ENCODE measurements at regions not wholly inside any gene's neighbourhood (a gene's known extent, or its start where the extent isn't known, plus 50 kb on each side); places are given as distances from the start of the nearest gene placed in this dataset.

DNA sequence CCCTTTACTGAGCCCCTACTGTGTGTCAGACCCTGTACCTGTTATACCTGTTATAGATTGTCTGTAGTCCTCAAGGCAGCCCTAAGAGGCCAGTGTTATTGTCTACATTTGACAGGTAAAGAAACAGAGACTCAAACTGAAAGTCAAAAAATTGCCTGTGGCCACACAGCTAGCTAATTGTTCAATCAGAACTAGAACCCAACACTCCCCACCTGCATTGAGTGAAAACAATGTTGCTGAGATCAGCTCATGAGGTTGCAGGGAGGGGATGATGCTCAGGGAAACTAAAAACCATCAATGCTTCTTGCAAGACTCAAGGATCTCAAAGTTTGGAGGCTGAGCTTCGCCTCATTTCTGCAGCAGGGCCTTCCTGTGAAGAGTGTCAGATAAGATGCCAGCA lies 109.5 kb upstream of the LMO4 start:
- Histone ChIP-seq H3K18ac (ENCODE audit: low read depth, low read length) (no peak overlapping the region), H4K8ac (ENCODE audit: low read depth in 2 of 2, low read length in 2 of 2) (no peak overlapping the region), H2BK20ac (ENCODE audit: low read depth, low read length) (no peak overlapping the region), H3K4ac (ENCODE audit: low read depth, low read length) (no peak overlapping the region), H3K79me1 (ENCODE audit: low read depth in 1 of 2, low read length in 2 of 2) (no peaks in the 10 kb centered on the region), H3K9ac (ENCODE audit: low read depth, low read length) (no peak overlapping the region), H3K4me2 (ENCODE audit: low read depth, low read length) (no peak overlapping the region), H2BK120ac (ENCODE audit: low read depth, low read length) (no peak overlapping the region), H3K14ac (replicated peaks; ENCODE audit: low read depth, low read length) (no peak overlapping the region), H3K27me3 (ENCODE audit: control insufficient read depth, insufficient read depth, low read length) (no peaks in the 10 kb centered on the region), H3K36me3 (ENCODE audit: control insufficient read depth, insufficient read depth, low read length) (no peaks in the 10 kb centered on the region), H2BK5ac (ENCODE audit: low read depth, low read length, poor library complexity, severe bottlenecking) (no peak overlapping the region), H2AK5ac (ENCODE audit: low read depth, low read length) (no peak overlapping the region), H4K5ac (ENCODE audit: low read depth, low read length) (no peak overlapping the region), H3K56ac (ENCODE audit: extremely low read depth, insufficient read depth, low read length) (no peak overlapping the region), H4K91ac (ENCODE audit: insufficient read depth, low read depth, low read length) (no peak overlapping the region), H3K23ac (ENCODE audit: low read depth, low read length) (no peak overlapping the region), H3K4me3 (ENCODE audit: insufficient read depth, low read depth, low read length) (no peak overlapping the region), H4K20me1 (ENCODE audit: insufficient read depth, low read length) (no peaks in the 10 kb centered on the region), H2AK9ac (replicated peaks; ENCODE audit: low read depth, low read length, poor library complexity) (no peak overlapping the region), H3K27ac (ENCODE audit: insufficient read depth, low read length) (no peak overlapping the region), H2AFZ (replicated peaks; ENCODE audit: low read length, poor library complexity) (no peak overlapping the region), H3K9me1 (ENCODE audit: insufficient read depth, low read length) (peaks cover 5% of the 10 kb centered on the region; the same call in 1 of the 2 replicates), H3K9me3 (ENCODE audit: control insufficient read depth, insufficient read depth, low read length) (peaks cover 6% of the 10 kb centered on the region; the same call in 1 of the 2 replicates), H2BK15ac (ENCODE audit: low read depth, low read length) (no peak overlapping the region), H3K4me1 (ENCODE audit: control insufficient read depth, insufficient read depth, low read length) (peaks cover 2% of the 10 kb centered on the region; the same call in 1 of the 2 replicates)
- BruUV-seq (replicated peaks) = no TSS peak
- TF ChIP-seq RAD21 (IDR thresholded peaks at IDR 0.05; ENCODE audit: low read length) (no peak), RFX5 (IDR thresholded peaks at IDR 0.05; ENCODE audit: low read depth, low read length) (no peak), SMC3 (IDR thresholded peaks at IDR 0.05; ENCODE audit: low read depth, low read length) (no peak), POLR2A (IDR thresholded peaks at IDR 0.05; ENCODE audit: low read depth, low read length) (no peak), CEBPB (IDR thresholded peaks at IDR 0.05; ENCODE audit: low read depth, low read length) (no peak), USF2 (IDR thresholded peaks at IDR 0.05; ENCODE audit: low read depth, low read length) (no peak)
- no CpG with 5 or more reads among the region's 1 CpG for WGBS, 2 experiments (ENCODE audit: extremely low coverage in 2 of 2, insufficient read length in 1 of 2)
- ATAC-seq (ENCODE audit: low read depth) = no peak
- dilution Hi-C loops (cut with HindIII; ENCODE audit: low sequenced_read_pairs, unreplicated experiment) (no loop called here), in situ Hi-C loops (cut with MboI; ENCODE audit: low sequenced_read_pairs) (no loop called here), intact Hi-C loops (cut with micrococcal nuclease) (no loop called here)
- CTCF ChIA-PET = no interaction called here
- POLR2A ChIA-PET (ENCODE audit: unreplicated experiment) = no interaction called here
- no peak for DNase-seq

Measured in IMR-90 (cell line).